ENCODE measurements at regions not wholly inside any gene's neighbourhood (a gene's known extent, or its start where the extent isn't known, plus 50 kb on each side); places are given as distances from the start of the nearest gene placed in this dataset.

DNA sequence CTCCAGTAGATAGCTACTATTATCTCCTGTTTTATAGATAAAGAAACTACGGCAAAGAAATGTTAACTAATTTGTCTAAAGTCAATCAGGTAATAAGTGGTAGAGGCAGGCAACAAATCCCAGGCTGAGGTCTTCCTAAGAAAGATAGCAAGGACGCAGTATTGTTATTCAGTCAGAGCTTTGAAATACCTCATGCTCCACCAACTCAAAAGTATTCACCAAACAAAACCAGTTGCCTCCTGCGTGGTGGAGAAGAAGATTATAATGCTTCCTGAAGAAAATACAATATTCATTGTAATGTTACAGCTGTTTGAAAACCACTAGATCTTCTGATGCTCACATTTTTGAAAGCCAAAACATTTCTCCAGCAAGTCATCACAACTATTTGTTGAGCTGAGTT, 138.2 kb upstream of the CNTN4 start:
- H3K27ac Mint-ChIP-seq (ENCODE audit: unreplicated experiment) = no peak overlapping the region
- H3K9me3 Mint-ChIP-seq (ENCODE audit: low read depth) = peaks cover 12% of the 10 kb centered on the region
- no peaks in the 10 kb centered on the region for H3K36me3 Mint-ChIP-seq (ENCODE audit: low read depth)
- H3K27me3 Mint-ChIP-seq (ENCODE audit: low read depth) = peaks cover 2% of the 10 kb centered on the region
- TF ChIP-seq, protein P1, sequence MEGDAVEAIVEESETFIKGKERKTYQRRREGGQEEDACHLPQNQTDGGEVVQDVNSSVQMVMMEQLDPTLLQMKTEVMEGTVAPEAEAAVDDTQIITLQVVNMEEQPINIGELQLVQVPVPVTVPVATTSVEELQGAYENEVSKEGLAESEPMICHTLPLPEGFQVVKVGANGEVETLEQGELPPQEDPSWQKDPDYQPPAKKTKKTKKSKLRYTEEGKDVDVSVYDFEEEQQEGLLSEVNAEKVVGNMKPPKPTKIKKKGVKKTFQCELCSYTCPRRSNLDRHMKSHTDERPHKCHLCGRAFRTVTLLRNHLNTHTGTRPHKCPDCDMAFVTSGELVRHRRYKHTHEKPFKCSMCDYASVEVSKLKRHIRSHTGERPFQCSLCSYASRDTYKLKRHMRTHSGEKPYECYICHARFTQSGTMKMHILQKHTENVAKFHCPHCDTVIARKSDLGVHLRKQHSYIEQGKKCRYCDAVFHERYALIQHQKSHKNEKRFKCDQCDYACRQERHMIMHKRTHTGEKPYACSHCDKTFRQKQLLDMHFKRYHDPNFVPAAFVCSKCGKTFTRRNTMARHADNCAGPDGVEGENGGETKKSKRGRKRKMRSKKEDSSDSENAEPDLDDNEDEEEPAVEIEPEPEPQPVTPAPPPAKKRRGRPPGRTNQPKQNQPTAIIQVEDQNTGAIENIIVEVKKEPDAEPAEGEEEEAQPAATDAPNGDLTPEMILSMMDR (IDR thresholded peaks at IDR 0.05) = no peak
- H3K4me3 Mint-ChIP-seq (ENCODE audit: unreplicated experiment) = no peak overlapping the region
- no peaks in the 10 kb centered on the region for H3K4me1 Mint-ChIP-seq (ENCODE audit: low read depth)
- no peak for DNase-seq (ENCODE audit: low spot score)

- TF ChIP-seq, protein P1 (IDR thresholded peaks at IDR 0.05) = no peak
- H3K36me3 Mint-ChIP-seq (ENCODE audit: low read depth) = no peaks in the 10 kb centered on the region
- H3K9me3 Mint-ChIP-seq (ENCODE audit: low read depth) = peaks cover 12% of the 10 kb centered on the region
- no peak overlapping the region for H3K4me3 Mint-ChIP-seq (ENCODE audit: unreplicated experiment)
- no peak overlapping the region for H3K27ac Mint-ChIP-seq (ENCODE audit: unreplicated experiment)
- H3K27me3 Mint-ChIP-seq (ENCODE audit: low read depth) = peaks cover 2% of the 10 kb centered on the region
- no peak for DNase-seq (ENCODE audit: low spot score)
- no peaks in the 10 kb centered on the region for H3K4me1 Mint-ChIP-seq (ENCODE audit: low read depth)
Observed at GRCh38 chr3:1962396-1963088, 136.1 kb upstream of the CNTN4 start.

DNA sequence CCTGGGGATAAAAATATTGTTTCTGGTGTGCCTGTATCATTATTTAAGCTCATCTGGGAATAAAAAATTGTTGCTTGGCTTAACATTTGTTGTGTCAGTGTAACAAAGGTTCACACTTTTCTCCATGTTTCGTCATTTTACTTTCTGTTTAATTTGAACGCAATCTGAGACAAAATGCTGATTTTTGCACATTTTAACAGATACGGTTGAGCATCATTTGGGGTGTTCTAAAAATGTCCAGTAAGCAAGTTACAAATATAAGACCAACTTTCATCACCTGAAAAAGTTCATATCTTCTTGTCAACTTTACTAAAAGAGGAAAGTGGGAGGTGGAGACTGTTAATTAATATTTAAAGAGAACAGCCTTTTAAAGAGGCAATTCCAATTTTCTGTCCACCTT, 134.8 kb upstream of the CNTN4 start:
- no peak overlapping the region for H3K4me3 Mint-ChIP-seq (ENCODE audit: unreplicated experiment)
- no peaks in the 10 kb centered on the region for H3K36me3 Mint-ChIP-seq (ENCODE audit: low read depth)
- H3K4me1 Mint-ChIP-seq (ENCODE audit: low read depth) = peaks cover under 1% of the 10 kb centered on the region
- H3K9me3 Mint-ChIP-seq (ENCODE audit: low read depth) = peaks cover 9% of the 10 kb centered on the region
- H3K27me3 Mint-ChIP-seq (ENCODE audit: low read depth) = peaks cover 2% of the 10 kb centered on the region
- no peak for DNase-seq (ENCODE audit: low spot score)
- TF ChIP-seq, protein P1 (IDR thresholded peaks at IDR 0.05) = no peak
- no peak overlapping the region for H3K27ac Mint-ChIP-seq (ENCODE audit: unreplicated experiment)

DNA sequence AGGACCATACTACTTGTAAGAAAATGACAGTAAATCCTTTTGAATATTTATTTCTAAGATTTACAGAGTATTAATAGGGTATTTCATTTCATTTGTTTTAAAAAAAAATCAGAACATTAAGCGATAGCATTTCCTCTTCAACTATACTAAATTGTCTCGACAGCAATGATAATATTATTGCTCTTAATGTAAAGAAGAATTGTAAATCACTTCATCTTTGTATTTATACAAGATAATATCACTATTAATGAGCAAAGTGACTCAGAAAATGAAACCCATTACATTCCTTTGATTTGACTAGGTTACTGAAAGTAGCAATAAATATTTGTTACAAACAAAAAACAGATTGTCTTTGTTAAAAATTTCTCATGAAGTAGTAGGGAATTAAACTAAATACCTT, 131.1 kb upstream of the CNTN4 start:
- H3K4me1 Mint-ChIP-seq (ENCODE audit: low read depth) = peaks cover 24% of the 10 kb centered on the region
- no peaks in the 10 kb centered on the region for H3K9me3 Mint-ChIP-seq (ENCODE audit: low read depth)
- TF ChIP-seq, protein P1 (IDR thresholded peaks at IDR 0.05) = no peak

DNA sequence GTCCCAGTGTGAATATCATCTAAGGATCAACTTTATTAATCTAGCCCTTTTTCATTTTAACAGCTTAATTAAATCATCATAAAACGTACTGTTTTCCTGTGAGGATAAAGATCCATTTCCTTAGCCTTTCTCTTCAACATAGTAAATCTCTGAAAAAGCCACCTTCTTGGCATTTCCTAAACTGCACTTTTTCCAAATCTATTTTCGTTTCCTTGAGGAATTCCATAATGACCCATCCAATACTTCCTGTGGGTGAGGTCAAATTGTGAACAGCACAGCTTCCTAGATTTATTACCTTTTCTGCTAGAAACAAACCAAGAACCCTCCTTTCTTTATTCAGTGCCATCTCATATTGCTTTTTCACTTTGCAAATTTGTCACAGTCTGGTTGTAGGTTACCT, 129.4 kb upstream of the CNTN4 start:
- H3K9me3 Mint-ChIP-seq (ENCODE audit: low read depth) = peaks cover 2% of the 10 kb centered on the region
- H3K4me1 Mint-ChIP-seq (ENCODE audit: low read depth) = peaks cover 24% of the 10 kb centered on the region
- DNase-seq (ENCODE audit: low spot score) = no peak
- H3K27me3 Mint-ChIP-seq (ENCODE audit: low read depth) = no peaks in the 10 kb centered on the region
- H3K27ac Mint-ChIP-seq (ENCODE audit: unreplicated experiment) = peak overlapping the region; percentile 5
- TF ChIP-seq, protein P1 (IDR thresholded peaks at IDR 0.05) = no peak
- no peak overlapping the region for H3K4me3 Mint-ChIP-seq (ENCODE audit: unreplicated experiment)
- H3K36me3 Mint-ChIP-seq (ENCODE audit: low read depth) = no peaks in the 10 kb centered on the region

More for the DNA sequence above, 131.1 kb upstream of the CNTN4 start:
- H3K27ac Mint-ChIP-seq (ENCODE audit: unreplicated experiment) = no peak overlapping the region
- DNase-seq (ENCODE audit: low spot score) = no peak
- H3K36me3 Mint-ChIP-seq (ENCODE audit: low read depth) = no peaks in the 10 kb centered on the region
- H3K4me3 Mint-ChIP-seq (ENCODE audit: unreplicated experiment) = no peak overlapping the region
- no peaks in the 10 kb centered on the region for H3K27me3 Mint-ChIP-seq (ENCODE audit: low read depth)
